Endothelial cell (in vitro differentiated cells): ENCODE measurements at regions not wholly inside any gene's neighbourhood (a gene's known extent, or its start where the extent isn't known, plus 50 kb on each side); places are given as distances from the start of the nearest gene placed in this dataset.
A peak's percentile ranks its signal among the peaks of the same experiment; 100 is the strongest.

Source experiments
- DNase-seq: peaks from one replicate; pipeline ENCODE4 v3.0.0; 2021; ENCODE audit warnings: low spot score
- H3K27ac Mint-ChIP-seq: one replicate; pipeline ENCODE4 v1.8.0; 2021; ENCODE audit warnings: mixed read lengths, inconsistent platforms; ENCODE audit not compliant: unreplicated experiment
- H3K27me3 Mint-ChIP-seq: one replicate; pipeline ENCODE4 v1.8.0; 2021; ENCODE audit warnings: mild to moderate bottlenecking, moderate library complexity, mixed read lengths, inconsistent platforms; ENCODE audit not compliant: unreplicated experiment
- H3K36me3 Mint-ChIP-seq: one replicate; pipeline ENCODE4 v1.8.0; 2021; ENCODE audit warnings: mild to moderate bottlenecking, low read depth, mixed read lengths, inconsistent platforms; ENCODE audit not compliant: unreplicated experiment
- H3K4me1 Mint-ChIP-seq: one replicate; pipeline ENCODE4 v1.8.0; 2021; ENCODE audit warnings: mild to moderate bottlenecking, mixed read lengths, inconsistent platforms; ENCODE audit not compliant: unreplicated experiment
- H3K4me3 Mint-ChIP-seq: one replicate; pipeline ENCODE4 v1.8.0; 2021; ENCODE audit warnings: mild to moderate bottlenecking, mixed read lengths, inconsistent platforms; ENCODE audit not compliant: unreplicated experiment
- H3K9me3 Mint-ChIP-seq: one replicate; pipeline ENCODE4 v1.8.0; 2021; ENCODE audit warnings: mixed read lengths, inconsistent platforms; ENCODE audit not compliant: unreplicated experiment
- TF ChIP-seq, protein P1 (sequence below): fragments of 200-600 bp; sonication (generic); IDR thresholded peaks from one replicate; pipeline ENCODE4 v1.5.0; 2021; ENCODE audit warnings: antibody characterized with exemption; ENCODE audit not compliant: unreplicated experiment

DNA sequence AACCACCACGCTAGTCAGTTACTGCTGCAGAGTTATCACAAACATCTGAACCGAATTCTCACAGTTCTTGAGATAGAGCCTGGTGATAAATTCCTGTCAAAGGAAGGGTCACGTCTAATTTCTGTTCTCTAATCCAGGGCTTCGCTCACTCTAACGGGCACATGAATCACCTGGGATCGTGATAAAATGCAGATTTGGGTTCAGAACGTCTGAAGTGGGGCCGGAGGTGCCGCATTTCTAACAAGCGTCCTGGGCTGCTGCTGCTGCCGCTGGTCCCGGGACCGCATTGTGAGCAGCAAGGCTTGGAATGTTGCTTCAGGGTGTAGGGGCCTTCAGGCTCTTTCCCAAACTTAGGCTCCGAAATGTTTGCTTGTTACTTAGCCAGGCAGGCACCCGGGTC is 264.1 kb downstream of the CDC5L start:
- H3K36me3 Mint-ChIP-seq = no peaks in the 10 kb centered on the region
- H3K27ac Mint-ChIP-seq = no peak overlapping the region
- TF ChIP-seq, protein P1, sequence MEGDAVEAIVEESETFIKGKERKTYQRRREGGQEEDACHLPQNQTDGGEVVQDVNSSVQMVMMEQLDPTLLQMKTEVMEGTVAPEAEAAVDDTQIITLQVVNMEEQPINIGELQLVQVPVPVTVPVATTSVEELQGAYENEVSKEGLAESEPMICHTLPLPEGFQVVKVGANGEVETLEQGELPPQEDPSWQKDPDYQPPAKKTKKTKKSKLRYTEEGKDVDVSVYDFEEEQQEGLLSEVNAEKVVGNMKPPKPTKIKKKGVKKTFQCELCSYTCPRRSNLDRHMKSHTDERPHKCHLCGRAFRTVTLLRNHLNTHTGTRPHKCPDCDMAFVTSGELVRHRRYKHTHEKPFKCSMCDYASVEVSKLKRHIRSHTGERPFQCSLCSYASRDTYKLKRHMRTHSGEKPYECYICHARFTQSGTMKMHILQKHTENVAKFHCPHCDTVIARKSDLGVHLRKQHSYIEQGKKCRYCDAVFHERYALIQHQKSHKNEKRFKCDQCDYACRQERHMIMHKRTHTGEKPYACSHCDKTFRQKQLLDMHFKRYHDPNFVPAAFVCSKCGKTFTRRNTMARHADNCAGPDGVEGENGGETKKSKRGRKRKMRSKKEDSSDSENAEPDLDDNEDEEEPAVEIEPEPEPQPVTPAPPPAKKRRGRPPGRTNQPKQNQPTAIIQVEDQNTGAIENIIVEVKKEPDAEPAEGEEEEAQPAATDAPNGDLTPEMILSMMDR = no peak
- H3K9me3 Mint-ChIP-seq = no peaks in the 10 kb centered on the region
- H3K4me1 Mint-ChIP-seq = peaks cover 6% of the 10 kb centered on the region
- DNase-seq = no peak
- H3K27me3 Mint-ChIP-seq = peaks cover 1% of the 10 kb centered on the region
- H3K4me3 Mint-ChIP-seq = no peak overlapping the region

DNA sequence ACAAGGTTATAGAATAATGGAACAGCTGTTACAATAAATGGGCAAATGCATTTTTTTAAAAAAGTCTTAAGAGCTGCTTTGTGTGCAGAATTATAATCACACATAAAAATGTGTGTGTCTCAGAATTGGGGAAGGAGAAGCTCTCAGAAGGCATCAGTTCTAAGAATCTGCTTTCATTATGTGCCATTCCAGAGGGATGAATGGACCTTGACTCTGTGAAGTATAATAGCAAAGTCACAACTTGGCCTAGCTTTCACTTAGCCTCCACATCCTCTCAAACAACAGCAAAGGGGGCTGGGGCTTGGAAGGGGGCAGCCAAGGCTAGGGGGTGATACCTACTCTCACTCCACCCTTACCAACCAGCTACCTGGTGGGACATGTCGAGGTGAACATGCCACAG is 265.0 kb downstream of the CDC5L start:
- H3K27ac Mint-ChIP-seq = no peak overlapping the region
- no peaks in the 10 kb centered on the region for H3K36me3 Mint-ChIP-seq
- TF ChIP-seq, protein P1 = no peak
- H3K27me3 Mint-ChIP-seq = peaks cover 1% of the 10 kb centered on the region
- H3K4me1 Mint-ChIP-seq = peaks cover 6% of the 10 kb centered on the region
- H3K9me3 Mint-ChIP-seq = no peaks in the 10 kb centered on the region
- H3K4me3 Mint-ChIP-seq = no peak overlapping the region
- no peak for DNase-seq

DNA sequence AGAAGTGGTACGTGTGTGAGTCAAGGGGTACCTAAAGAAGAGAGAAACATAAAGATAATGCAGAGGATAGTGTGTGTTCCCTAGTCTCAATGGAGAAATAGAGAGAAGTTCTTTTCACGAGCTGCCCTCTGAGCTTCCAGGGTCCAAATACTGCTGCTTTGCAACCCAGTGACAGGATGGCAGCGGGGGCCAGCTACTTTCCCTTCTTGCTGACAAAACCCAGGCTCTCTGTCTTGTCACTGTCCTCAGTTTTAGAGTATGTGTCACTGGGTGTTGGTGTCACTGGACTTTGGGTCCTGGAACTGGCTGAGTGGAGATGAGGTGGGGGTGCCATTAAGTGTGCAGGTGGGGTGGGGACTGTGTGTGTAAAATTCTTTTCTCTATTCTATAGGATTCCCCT is 265.6 kb downstream of the CDC5L start:
- H3K9me3 Mint-ChIP-seq = no peaks in the 10 kb centered on the region
- H3K4me3 Mint-ChIP-seq = no peak overlapping the region
- no peak overlapping the region for H3K27ac Mint-ChIP-seq
- DNase-seq = no peak
- H3K27me3 Mint-ChIP-seq = peaks cover 1% of the 10 kb centered on the region
- peaks cover 6% of the 10 kb centered on the region for H3K4me1 Mint-ChIP-seq
- no peaks in the 10 kb centered on the region for H3K36me3 Mint-ChIP-seq
- TF ChIP-seq, protein P1 = no peak

DNA sequence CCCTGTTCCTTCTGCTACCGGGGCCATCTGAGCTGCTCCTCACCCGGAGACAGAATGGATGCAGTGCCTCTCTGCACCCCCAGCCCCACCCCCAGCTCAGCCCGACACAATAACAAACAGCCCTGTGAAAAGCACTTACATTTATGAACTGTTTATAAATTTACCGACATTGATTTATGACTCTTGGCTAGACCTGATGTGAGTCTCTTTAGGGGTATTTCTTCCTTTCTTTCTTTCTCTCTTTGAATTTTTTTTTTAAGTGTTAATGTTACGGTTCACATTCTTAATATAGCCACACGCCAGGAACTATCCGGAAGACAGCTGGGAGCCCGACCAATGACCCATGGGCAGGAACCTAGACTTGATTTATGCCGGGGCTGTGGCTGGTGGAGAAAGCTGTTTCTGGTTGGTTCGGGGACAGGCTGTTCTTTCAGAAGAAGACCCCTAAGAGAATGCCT is 266.3 kb downstream of the CDC5L start:
- DNase-seq = no peak
- Mint-ChIP-seq H3K4me3 (no peak overlapping the region), H3K9me3 (no peaks in the 10 kb centered on the region), H3K27ac (no peak overlapping the region), H3K27me3 (peaks cover 1% of the 10 kb centered on the region), H3K4me1 (peaks cover 6% of the 10 kb centered on the region), H3K36me3 (no peaks in the 10 kb centered on the region)
- TF ChIP-seq, protein P1 = no peak

DNA sequence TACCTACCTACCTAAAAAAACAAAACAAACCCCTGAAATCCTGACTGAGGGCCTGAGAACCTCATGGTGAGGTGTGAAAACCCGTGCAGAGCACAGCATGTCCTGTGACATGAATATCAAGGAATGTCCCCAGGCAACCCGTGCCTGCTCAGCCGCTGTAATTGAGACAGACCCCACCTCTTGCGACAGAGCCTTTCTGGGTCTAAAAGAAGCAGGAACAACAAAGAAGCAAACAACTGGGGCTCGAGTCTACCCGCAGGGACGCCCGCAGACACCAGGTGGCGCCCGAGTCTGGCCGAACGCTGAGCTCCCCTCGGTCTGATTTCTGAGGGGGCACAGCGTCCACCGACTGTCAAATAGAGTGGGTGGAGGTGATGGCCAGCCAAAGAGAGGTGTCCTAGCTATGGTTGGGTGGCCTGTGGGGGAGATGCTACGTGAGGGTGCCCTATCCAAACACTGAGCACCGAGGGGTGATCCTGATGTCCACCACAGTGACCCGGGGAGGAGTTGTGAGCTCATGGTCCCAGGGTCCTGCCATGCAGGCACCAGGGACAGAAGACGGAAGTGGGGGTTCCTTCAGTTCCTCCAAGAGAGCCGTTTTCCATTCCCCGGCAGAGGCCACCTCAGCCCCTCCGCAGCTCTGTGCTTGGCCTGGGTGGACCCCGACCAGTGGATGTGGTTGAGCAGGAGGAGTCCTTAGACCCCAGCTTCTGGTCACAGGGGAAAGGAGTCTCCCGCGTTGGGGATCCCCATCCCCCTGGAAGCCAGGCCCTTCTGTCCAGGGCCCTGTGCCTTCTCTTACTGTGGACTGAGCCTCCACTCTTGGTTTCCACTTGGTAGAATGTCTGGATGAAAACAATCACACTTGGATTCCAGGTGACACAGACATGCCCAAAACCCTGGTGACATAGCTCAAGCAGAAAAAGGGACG is 268.2 kb downstream of the CDC5L start:
- Mint-ChIP-seq H3K27me3 (peaks cover 1% of the 10 kb centered on the region), H3K4me3 (no peak overlapping the region)
- peak; percentile 92 for DNase-seq

More for the DNA sequence above, 268.2 kb downstream of the CDC5L start:
- Mint-ChIP-seq H3K27ac (peak overlapping the region; percentile 44), H3K9me3 (no peaks in the 10 kb centered on the region), H3K36me3 (no peaks in the 10 kb centered on the region), H3K4me1 (peaks cover 10% of the 10 kb centered on the region)
- TF ChIP-seq, protein P1 = peak; percentile 89
